Mononuclear cell (primary cell): ENCODE measurements at regions not wholly inside any gene's neighbourhood (a gene's known extent, or its start where the extent isn't known, plus 50 kb on each side); places are given as distances from the start of the nearest gene placed in this dataset.

Experiments used
- H3K27me3 ChIP-seq: 2 replicates; pipeline ENCODE4 v1.6.0; 2011; ENCODE audit warnings: low read length, control low read depth; ENCODE audit not compliant: insufficient read depth
- H3K4me1 ChIP-seq: 2 replicates; pipeline ENCODE4 v1.5.1; 2011; ENCODE audit warnings: mild to moderate bottlenecking, low read length, control low read depth; ENCODE audit not compliant: insufficient read depth
- H3K4me3 ChIP-seq: 2 replicates; pipeline ENCODE4 v1.5.1; 2011; ENCODE audit warnings: mild to moderate bottlenecking, low read length, moderate library complexity
- H3K9me3 ChIP-seq: 2 replicates; pipeline ENCODE4 v1.5.1; 2011; ENCODE audit warnings: low read depth, mild to moderate bottlenecking, control low read depth, low read length

DNA sequence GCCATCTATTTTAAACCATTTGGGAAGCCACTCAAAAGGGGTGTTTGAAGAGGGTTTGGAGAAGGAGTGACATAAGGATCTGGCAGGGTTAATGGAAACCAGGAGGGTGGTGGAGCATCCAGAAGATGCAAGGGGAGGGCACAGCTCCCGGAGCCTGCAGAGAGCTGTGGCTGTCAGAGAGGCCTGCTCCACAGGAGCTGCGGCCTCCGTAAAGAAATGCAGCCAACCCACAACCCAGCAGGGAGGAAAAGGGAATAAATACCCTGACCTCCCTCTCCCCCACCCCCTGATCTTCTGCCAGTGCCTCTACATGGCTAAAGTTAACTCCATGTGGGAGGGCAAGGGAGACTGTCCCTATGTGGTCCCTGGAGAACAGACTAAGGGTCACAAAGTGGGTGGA is 567.1 kb upstream of the POU3F3 start:
- Histone ChIP-seq H3K27me3 (no peaks in the 10 kb centered on the region), H3K4me1 (no peaks in the 10 kb centered on the region), H3K4me3 (no peak overlapping the region), H3K9me3 (no peaks in the 10 kb centered on the region)

GRCh38 chr2:104289651-104290565 is 564.0 kb upstream of the POU3F3 start:
- no peaks in the 10 kb centered on the region for H3K9me3 ChIP-seq
- H3K4me3 ChIP-seq = no peak overlapping the region
- no peaks in the 10 kb centered on the region for H3K27me3 ChIP-seq
- H3K4me1 ChIP-seq = no peaks in the 10 kb centered on the region

DNA sequence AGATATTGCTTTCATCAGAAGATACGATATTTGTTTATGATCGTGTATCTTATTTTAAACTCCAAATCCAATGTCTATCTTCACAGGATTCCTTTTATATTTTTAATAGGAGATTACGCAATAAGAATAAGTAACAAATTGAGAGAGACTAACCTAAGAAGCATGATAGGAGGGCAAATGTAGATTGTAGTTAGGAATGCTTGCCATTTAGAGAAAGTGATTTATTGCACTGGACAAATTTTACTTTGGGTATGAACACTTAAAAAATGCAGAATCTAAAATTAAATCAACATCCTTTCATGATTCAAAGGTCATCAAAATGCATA is 563.4 kb upstream of the POU3F3 start:
- Histone ChIP-seq H3K27me3 (no peaks in the 10 kb centered on the region), H3K4me1 (no peaks in the 10 kb centered on the region), H3K4me3 (no peak overlapping the region), H3K9me3 (no peaks in the 10 kb centered on the region)

DNA sequence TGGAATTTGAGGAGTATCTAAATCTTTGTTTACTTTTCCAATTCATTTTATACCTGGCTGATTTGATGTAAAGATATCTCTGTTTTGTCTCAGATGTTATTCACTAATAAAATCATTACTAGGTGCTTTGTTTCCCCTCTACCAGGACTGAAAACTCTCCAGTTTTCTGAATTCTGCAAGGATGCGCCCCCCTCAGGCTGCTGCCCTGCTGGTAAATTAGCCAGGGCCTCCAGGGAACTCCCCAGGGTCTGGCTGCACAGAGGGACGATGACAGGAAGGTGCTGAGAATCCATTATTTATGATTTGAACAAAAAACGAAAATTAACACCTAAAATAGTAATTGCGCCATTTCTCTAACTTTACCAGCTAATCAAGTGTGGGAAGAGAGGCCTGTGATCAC is 541.2 kb upstream of the POU3F3 start:
- Histone ChIP-seq H3K9me3 (no peaks in the 10 kb centered on the region), H3K4me1 (no peaks in the 10 kb centered on the region), H3K4me3 (no peak overlapping the region), H3K27me3 (no peaks in the 10 kb centered on the region)

GRCh38 chr2:104318001-104318665 is 535.8 kb upstream of the POU3F3 start:
- H3K4me3 ChIP-seq = no peak overlapping the region
- H3K9me3 ChIP-seq = no peaks in the 10 kb centered on the region
- H3K4me1 ChIP-seq = no peaks in the 10 kb centered on the region
- H3K27me3 ChIP-seq = peaks cover 12% of the 10 kb centered on the region

DNA sequence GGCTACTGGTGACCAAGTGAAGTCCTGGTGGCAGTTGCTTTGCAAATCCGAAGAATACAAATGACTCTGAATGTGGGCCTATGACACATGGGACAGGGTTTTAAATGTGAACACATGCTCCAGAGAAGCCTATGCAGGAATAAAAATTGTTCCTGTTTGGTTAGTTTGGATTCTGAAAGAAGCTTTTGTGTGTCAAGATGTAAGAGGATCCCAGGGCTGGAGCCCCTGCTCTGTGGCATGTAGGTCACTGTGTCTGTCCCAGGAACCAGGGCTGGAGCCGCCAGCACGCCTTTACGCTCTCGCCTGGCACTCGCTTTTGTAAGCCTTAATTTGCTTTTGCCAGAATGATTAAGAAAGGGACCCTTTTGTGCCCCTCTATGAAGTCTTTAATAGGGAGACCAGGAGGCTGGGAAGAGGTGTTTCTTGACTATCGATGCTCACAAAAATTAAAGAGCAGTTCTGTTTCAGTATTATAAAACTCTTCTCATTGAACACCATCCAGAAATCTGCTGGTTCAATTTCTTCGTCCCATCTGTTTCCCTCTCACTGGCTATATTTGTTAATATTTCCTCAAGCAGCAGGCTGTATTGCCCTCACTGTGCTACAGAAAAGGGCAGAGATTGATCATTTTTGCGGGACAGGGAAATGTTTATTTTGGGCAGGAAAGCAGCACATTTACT is 532.7 kb upstream of the POU3F3 start:
- H3K4me3 ChIP-seq = no peak overlapping the region
- H3K27me3 ChIP-seq = peaks cover 12% of the 10 kb centered on the region
- H3K4me1 ChIP-seq = no peaks in the 10 kb centered on the region
- H3K9me3 ChIP-seq = no peaks in the 10 kb centered on the region

- H3K9me3 ChIP-seq = no peaks in the 10 kb centered on the region
- peaks cover 12% of the 10 kb centered on the region for H3K27me3 ChIP-seq
- no peaks in the 10 kb centered on the region for H3K4me1 ChIP-seq
- no peak overlapping the region for H3K4me3 ChIP-seq
These were observed 532.0 kb upstream of the POU3F3 start for GRCh38 chr2:104321796-104322349.

GRCh38 chr2:104332731-104333130 is 521.2 kb upstream of the POU3F3 start:
- Histone ChIP-seq H3K4me1 (no peaks in the 10 kb centered on the region), H3K4me3 (no peak overlapping the region), H3K27me3 (no peaks in the 10 kb centered on the region), H3K9me3 (no peaks in the 10 kb centered on the region)

GRCh38 chr2:104337869-104338268 is 516.0 kb upstream of the POU3F3 start:
- Histone ChIP-seq H3K4me3 (no peak overlapping the region), H3K9me3 (no peaks in the 10 kb centered on the region), H3K4me1 (no peaks in the 10 kb centered on the region), H3K27me3 (no peaks in the 10 kb centered on the region)

GRCh38 chr2:104340162-104340561 is 513.8 kb upstream of the POU3F3 start:
- H3K4me3 ChIP-seq = no peak overlapping the region
- H3K27me3 ChIP-seq = no peaks in the 10 kb centered on the region
- H3K9me3 ChIP-seq = no peaks in the 10 kb centered on the region
- no peaks in the 10 kb centered on the region for H3K4me1 ChIP-seq

DNA sequence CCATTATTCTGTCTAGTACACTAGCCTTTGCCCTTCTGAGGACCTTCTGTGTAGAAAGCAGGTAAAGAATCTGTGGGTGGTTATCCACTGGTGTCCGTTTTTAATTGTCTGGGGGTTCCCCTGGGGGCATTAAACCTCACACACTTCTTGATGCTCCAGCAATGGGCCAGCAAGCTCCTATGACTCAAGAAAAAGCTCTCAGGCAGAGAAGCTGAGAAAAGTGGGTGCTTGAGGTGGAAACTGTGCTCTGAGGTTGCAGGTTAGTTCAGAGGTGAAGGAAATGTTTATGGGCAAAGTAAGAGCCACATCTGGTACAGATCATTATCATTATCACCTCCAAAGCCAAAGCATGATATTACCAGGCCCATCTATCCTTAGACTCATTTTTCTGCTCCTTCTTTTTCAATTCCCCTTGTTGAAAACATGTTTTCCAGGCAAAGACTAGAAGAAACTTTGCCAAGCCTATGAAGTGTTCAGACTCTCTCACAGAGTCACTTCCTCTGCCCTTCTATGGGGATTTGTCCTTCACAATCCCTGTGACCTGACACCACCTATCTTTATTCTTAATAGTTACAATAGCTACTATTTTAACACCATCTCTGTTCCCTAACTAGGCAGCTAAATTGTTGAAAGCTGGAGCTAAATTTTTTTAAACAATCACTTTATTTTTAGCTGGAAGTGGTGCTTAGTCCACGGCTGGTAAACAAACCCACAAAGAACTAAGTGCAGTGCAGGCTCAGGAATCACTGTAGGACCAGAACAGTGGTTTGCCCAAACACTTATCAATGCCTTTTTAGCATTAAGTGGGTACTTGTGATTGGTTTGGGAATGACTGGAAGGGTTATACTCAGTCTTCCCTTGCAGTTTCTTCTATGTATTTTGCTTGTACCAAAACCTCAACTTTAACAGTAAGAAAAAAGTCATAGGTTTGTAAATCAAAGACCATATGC is 512.8 kb upstream of the POU3F3 start:
- Histone ChIP-seq H3K27me3 (no peaks in the 10 kb centered on the region), H3K9me3 (no peaks in the 10 kb centered on the region), H3K4me1 (no peaks in the 10 kb centered on the region)

DNA sequence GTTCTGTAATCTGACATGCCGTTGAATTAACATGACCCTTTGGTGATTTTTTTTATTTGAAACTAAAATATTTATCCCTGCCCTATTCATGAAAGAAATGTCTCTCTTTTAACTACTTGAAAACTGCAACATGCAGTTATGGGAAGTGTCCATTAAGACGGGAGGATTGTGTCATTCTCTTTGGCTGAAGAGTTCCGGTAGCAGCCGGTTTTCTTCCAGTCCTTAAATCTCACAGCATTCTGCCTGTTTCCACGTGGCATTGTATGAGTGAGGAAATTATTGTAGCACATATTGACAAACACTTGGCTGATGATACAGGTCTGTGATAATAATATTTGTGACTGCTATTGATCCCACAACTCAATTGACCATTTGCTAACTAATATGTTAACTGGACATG is 509.6 kb upstream of the POU3F3 start:
- Histone ChIP-seq H3K27me3 (no peaks in the 10 kb centered on the region), H3K4me1 (no peaks in the 10 kb centered on the region), H3K4me3 (no peak overlapping the region), H3K9me3 (no peaks in the 10 kb centered on the region)

More for the DNA sequence above, 512.8 kb upstream of the POU3F3 start:
- H3K4me3 ChIP-seq = no peak overlapping the region

GRCh38 chr2:104344985-104345384 is 508.9 kb upstream of the POU3F3 start:
- Histone ChIP-seq H3K27me3 (no peaks in the 10 kb centered on the region), H3K9me3 (no peaks in the 10 kb centered on the region), H3K4me3 (no peak overlapping the region), H3K4me1 (no peaks in the 10 kb centered on the region)

DNA sequence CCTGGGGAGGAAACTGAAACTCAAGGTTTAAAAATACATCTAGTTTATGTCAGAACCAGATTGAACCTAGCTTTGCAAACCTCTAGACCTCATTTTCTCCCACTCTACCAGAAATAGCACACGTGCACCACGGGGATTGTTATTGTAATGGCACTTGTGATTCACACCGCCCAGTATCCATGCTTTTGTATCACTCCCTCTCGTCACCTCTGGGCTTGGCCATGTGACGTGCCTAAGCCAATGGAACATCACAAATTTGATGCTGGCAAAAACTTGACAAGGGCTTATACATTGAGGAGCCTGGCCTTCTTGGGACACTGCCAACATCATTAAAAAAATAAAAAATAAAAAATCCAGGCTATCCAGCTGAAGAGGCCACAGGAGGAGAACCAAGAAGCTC is 495.8 kb upstream of the POU3F3 start:
- H3K4me3 ChIP-seq = no peak overlapping the region
- H3K27me3 ChIP-seq = no peaks in the 10 kb centered on the region
- H3K9me3 ChIP-seq = no peaks in the 10 kb centered on the region
- H3K4me1 ChIP-seq = no peaks in the 10 kb centered on the region
